Epithelial cell of proximal tubule (primary cell): ENCODE measurements at regions not wholly inside any gene's neighbourhood (a gene's known extent, or its start where the extent isn't known, plus 50 kb on each side); places are given as distances from the start of the nearest gene placed in this dataset.

Experiments
- DNase-seq: peaks from one replicate; pipeline ENCODE4 v3.0.0-alpha.2; 2011; ENCODE audit warnings: low read depth
- H3K4me3 ChIP-seq: 2 replicates; pipeline ENCODE4 v1.5.1; 2011; ENCODE audit warnings: low read depth, mild to moderate bottlenecking, low read length
- CTCF ChIP-seq: conservative IDR thresholded peaks from 2 replicates; pipeline ENCODE4 v1.5.1; 2012; ENCODE audit warnings: low read depth, mild to moderate bottlenecking, low read length

DNA sequence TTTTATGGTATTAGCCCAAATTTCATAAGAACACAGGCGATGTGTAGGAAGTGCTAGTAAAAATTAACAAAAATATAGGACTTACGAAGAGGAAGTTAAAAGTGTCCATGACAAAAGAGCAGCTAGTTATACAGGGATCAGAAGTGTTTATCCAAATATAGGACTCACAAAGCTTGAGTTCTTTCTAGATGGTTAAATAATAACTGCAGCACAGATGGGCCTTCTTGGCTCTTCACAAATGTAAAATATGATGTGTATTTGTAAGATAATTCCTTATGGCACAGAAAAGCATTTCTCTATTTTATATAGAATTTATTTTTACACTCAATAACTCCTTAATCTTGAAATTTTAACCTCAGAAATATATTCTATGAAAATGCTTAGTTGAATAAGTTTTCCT is 100.9 kb upstream of the SPHKAP start:
- DNase-seq, result no peak
- H3K4me3 ChIP-seq, result no peak overlapping the region
- TF ChIP-seq CTCF, result no peak

DNA sequence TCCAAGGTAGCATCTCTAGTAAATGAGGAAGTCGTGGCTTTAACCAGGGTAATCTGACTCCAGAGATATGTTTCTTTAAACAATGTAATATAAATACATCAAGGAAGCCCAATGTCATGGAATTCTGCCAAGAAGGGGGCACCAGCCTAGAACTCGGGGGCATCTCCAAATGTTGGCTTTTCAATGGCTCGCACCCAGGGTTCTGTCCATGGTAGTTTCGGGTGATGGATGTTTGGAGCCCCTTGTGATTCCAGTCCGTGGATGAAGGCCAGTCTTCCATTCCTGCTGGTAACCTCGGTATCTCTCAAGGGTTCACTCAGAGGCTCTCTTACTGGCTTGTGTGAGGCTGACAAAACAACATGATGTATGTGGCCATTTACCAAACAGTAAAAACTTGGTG is 91.7 kb upstream of the SPHKAP start:
- no peak for DNase-seq
- H3K4me3 ChIP-seq, result no peak overlapping the region
- TF ChIP-seq CTCF, result no peak

- TF ChIP-seq CTCF, result no peak
- no peak for DNase-seq
- no peak overlapping the region for H3K4me3 ChIP-seq
Observed at GRCh38 chr2:228269351-228269750, 87.9 kb upstream of the SPHKAP start.

- DNase-seq, result no peak
Observed at GRCh38 chr2:228268756-228269155, 87.3 kb upstream of the SPHKAP start.

DNA sequence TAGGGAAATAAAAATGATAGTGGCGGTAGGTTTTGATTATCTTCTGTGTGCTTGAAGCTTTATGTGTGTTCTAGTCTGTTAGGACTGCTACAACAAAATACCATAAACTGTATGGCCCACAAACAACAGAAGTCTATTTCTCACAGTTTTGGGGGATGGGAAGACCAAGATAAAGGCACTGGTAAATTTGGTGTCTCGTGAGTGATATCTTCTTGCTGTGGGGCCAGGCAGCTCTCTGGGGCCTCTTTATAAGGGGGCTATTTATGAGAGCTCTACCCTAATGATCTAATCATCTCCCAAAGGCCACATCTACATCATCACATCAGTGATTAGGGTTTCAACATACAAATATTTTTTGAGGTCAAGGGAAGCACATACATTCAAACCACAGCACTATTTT is 86.8 kb upstream of the SPHKAP start:
- DNase-seq, result no peak
- H3K4me3 ChIP-seq, result no peak overlapping the region
- no peak for TF ChIP-seq CTCF

More at GRCh38 chr2:228268756-228269155, 87.3 kb upstream of the SPHKAP start:
- no peak overlapping the region for H3K4me3 ChIP-seq
- TF ChIP-seq CTCF, result no peak

- no peak for DNase-seq
- no peak overlapping the region for H3K4me3 ChIP-seq
- TF ChIP-seq CTCF, result no peak
Observed at GRCh38 chr2:228263156-228263555, 81.7 kb upstream of the SPHKAP start.

GRCh38 chr2:228261546-228261945 is 80.1 kb upstream of the SPHKAP start:
- H3K4me3 ChIP-seq, result no peak overlapping the region
- TF ChIP-seq CTCF, result no peak
- DNase-seq, result no peak
